Neural progenitor cell (in vitro differentiated cells): ENCODE measurements at regions not wholly inside any gene's neighbourhood (a gene's known extent, or its start where the extent isn't known, plus 50 kb on each side); places are given as distances from the start of the nearest gene placed in this dataset.

ENCODE experiments used
- DNase-seq: peaks from one replicate; pipeline ENCODE4 v3.0.0-alpha.2; 2016; ENCODE audit warnings: low spot score
- H2AFZ ChIP-seq: fragments of 200-600 bp; sonication (generic); replicated peaks from 2 replicates; pipeline ENCODE4 v1.6.1; 2016; ENCODE audit warnings: antibody characterized with exemption
- H3F3A ChIP-seq: fragments of 200-600 bp; sonication (generic); 2 replicates; pipeline ENCODE4 v1.6.1; 2016; ENCODE audit warnings: antibody characterized with exemption, low read depth
- H3K27ac ChIP-seq: fragments of 200-600 bp; sonication (generic); 2 replicates; pipeline ENCODE4 v1.5.1; 2016; ENCODE audit warnings: mild to moderate bottlenecking
- H3K27me3 ChIP-seq: fragments of 200-600 bp; sonication (generic); 2 replicates; pipeline ENCODE4 v1.6.1; 2016; ENCODE audit warnings: mild to moderate bottlenecking, moderate library complexity
- H3K36me3 ChIP-seq: fragments of 200-600 bp; sonication (generic); 2 replicates; pipeline ENCODE4 v1.5.1; 2016
- H3K4me1 ChIP-seq: fragments of 200-600 bp; sonication (generic); 2 replicates; pipeline ENCODE4 v1.6.1; 2016; ENCODE audit warnings: mixed run types
- H3K4me2 ChIP-seq: fragments of 200-600 bp; sonication (generic); 2 replicates; pipeline ENCODE4 v1.6.1; 2016
- H3K4me3 ChIP-seq: fragments of 200-600 bp; sonication (generic); 2 replicates; pipeline ENCODE4 v1.5.1; 2016
- H3K79me2 ChIP-seq: fragments of 200-600 bp; sonication (generic); 2 replicates; pipeline ENCODE4 v1.6.1; 2016; ENCODE audit warnings: low read depth
- H3K9ac ChIP-seq: fragments of 200-600 bp; sonication (generic); 2 replicates; pipeline ENCODE4 v1.6.1; 2016
- H3K9me3 ChIP-seq: fragments of 200-600 bp; sonication (generic); 2 replicates; pipeline ENCODE4 v1.5.1; 2016; ENCODE audit warnings: low read depth
- H4K20me1 ChIP-seq: fragments of 200-600 bp; sonication (generic); 2 replicates; pipeline ENCODE4 v1.6.1; 2016; ENCODE audit warnings: low read depth
- H3K27ac Mint-ChIP-seq: 3 replicates; pipeline ENCODE4 v1.8.0; 2021; ENCODE audit warnings: mixed read lengths
- H3K27me3 Mint-ChIP-seq: 2 replicates; pipeline ENCODE4 v1.8.0; 2022; ENCODE audit warnings: low read depth, mild to moderate bottlenecking, inconsistent platforms, moderate library complexity, mixed read lengths; ENCODE audit not compliant: insufficient read depth
- H3K36me3 Mint-ChIP-seq: 3 replicates; pipeline ENCODE4 v1.8.0; 2021; ENCODE audit warnings: mixed read lengths
- H3K4me1 Mint-ChIP-seq: 3 replicates; pipeline ENCODE4 v1.8.0; 2021; ENCODE audit warnings: mixed read lengths
- H3K4me3 Mint-ChIP-seq: 3 replicates; pipeline ENCODE4 v1.8.0; 2021; ENCODE audit warnings: mild to moderate bottlenecking, moderate library complexity, mixed read lengths
- H3K9me3 Mint-ChIP-seq: 3 replicates; pipeline ENCODE4 v1.8.0; 2020; ENCODE audit warnings: mixed read lengths
- EZH2 ChIP-seq: fragments of 200-600 bp; sonication (generic); IDR thresholded peaks from 2 replicates; pipeline ENCODE4 v1.6.1; 2017; ENCODE audit warnings: antibody characterized with exemption, mild to moderate bottlenecking, moderate library complexity
- EZH2phosphoT487 ChIP-seq: fragments of 200-600 bp; sonication (generic); IDR thresholded peaks from 2 replicates; pipeline ENCODE4 v1.6.1; 2017; ENCODE audit warnings: antibody characterized with exemption
- TF ChIP-seq, protein P1 (sequence below): fragments of 200-600 bp; sonication (generic); IDR thresholded peaks from 2 replicates; pipeline ENCODE4 v1.5.1; 2017; ENCODE audit warnings: antibody characterized with exemption, mild to moderate bottlenecking

DNA sequence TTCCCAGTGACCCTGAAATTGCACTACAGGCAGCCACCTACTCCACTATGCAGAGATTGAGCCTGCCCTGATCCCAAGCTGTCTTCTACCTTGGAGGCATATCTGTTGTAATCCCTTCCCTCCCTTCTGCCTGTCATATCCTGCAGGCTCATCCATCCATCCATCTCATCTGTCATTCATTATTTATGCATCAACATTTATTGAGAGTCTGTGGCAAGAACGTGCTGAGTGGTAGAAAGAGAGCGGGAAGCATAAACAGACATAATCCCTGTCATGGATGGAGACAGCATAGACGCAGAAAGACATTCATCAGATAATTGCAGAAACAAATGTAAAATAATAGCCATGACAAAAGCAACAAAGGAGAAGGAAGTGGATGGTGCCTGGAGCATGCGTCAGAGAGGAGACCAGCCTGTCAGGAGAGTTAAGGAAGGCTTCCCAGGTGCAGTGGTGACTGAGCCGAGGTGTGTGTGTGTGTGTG is 89.5 kb upstream of the CALM2 start:
- Histone ChIP-seq H3K27ac (no peak overlapping the region), H3F3A (no peaks in the 10 kb centered on the region), H3K4me1 (peaks cover 5% of the 10 kb centered on the region), H3K4me3 (no peak overlapping the region), H3K36me3 (no peaks in the 10 kb centered on the region), H3K9me3 (no peaks in the 10 kb centered on the region), H3K79me2 (no peaks in the 10 kb centered on the region), H4K20me1 (no peaks in the 10 kb centered on the region), H2AFZ (no peak overlapping the region), H3K4me2 (no peak overlapping the region), H3K9ac (no peak overlapping the region), H3K27me3 (peaks cover 31% of the 10 kb centered on the region)
- H3K4me1 Mint-ChIP-seq: peaks cover 43% of the 10 kb centered on the region
- no peak for TF ChIP-seq EZH2
- no peak for TF ChIP-seq EZH2phosphoT487
- TF ChIP-seq, protein P1, sequence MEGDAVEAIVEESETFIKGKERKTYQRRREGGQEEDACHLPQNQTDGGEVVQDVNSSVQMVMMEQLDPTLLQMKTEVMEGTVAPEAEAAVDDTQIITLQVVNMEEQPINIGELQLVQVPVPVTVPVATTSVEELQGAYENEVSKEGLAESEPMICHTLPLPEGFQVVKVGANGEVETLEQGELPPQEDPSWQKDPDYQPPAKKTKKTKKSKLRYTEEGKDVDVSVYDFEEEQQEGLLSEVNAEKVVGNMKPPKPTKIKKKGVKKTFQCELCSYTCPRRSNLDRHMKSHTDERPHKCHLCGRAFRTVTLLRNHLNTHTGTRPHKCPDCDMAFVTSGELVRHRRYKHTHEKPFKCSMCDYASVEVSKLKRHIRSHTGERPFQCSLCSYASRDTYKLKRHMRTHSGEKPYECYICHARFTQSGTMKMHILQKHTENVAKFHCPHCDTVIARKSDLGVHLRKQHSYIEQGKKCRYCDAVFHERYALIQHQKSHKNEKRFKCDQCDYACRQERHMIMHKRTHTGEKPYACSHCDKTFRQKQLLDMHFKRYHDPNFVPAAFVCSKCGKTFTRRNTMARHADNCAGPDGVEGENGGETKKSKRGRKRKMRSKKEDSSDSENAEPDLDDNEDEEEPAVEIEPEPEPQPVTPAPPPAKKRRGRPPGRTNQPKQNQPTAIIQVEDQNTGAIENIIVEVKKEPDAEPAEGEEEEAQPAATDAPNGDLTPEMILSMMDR: no peak
- H3K9me3 Mint-ChIP-seq: no peaks in the 10 kb centered on the region
- H3K27me3 Mint-ChIP-seq: peaks cover 2% of the 10 kb centered on the region
- H3K36me3 Mint-ChIP-seq: no peaks in the 10 kb centered on the region
- no peak overlapping the region for H3K4me3 Mint-ChIP-seq
- peak overlapping the region; percentile 28 for H3K27ac Mint-ChIP-seq
- no peak for DNase-seq

DNA sequence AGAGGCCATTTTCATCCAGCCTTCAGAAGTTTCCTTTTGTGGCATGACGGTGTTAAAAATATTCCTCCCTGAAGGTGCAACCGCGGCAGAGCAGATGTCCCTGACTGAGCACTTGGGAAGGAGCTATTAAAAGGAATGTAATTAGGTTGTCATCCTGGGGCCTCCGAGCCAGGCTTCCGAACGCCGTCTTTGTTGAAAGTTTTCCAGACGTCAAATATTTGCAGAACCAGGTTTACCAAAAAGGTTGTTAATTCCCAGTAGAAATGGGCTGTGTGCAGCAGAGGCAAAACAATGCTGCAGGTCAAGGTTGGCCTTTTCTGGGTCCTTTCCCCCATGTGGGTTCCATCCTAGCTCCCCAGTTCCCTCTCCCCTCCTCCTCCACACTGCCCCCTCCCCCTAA is 88.8 kb upstream of the CALM2 start:
- H3K4me2 ChIP-seq: no peak overlapping the region
- H3F3A ChIP-seq: no peaks in the 10 kb centered on the region
- H3K79me2 ChIP-seq: no peaks in the 10 kb centered on the region
- DNase-seq: no peak
- H3K4me3 ChIP-seq: no peak overlapping the region
- H2AFZ ChIP-seq: no peak overlapping the region
- Mint-ChIP-seq H3K27me3 (peaks cover 3% of the 10 kb centered on the region), H3K9me3 (no peaks in the 10 kb centered on the region), H3K36me3 (no peaks in the 10 kb centered on the region), H3K4me1 (peaks cover 43% of the 10 kb centered on the region), H3K27ac (no peak overlapping the region), H3K4me3 (no peak overlapping the region)
- H3K9me3 ChIP-seq: no peaks in the 10 kb centered on the region
- TF ChIP-seq, protein P1: no peak
- TF ChIP-seq EZH2phosphoT487 (no peak), EZH2 (no peak)
- peaks cover 5% of the 10 kb centered on the region for H3K4me1 ChIP-seq
- peaks cover 31% of the 10 kb centered on the region for H3K27me3 ChIP-seq
- no peaks in the 10 kb centered on the region for H3K36me3 ChIP-seq
- H3K9ac ChIP-seq: no peak overlapping the region
- H3K27ac ChIP-seq: no peak overlapping the region
- H4K20me1 ChIP-seq: no peaks in the 10 kb centered on the region

DNA sequence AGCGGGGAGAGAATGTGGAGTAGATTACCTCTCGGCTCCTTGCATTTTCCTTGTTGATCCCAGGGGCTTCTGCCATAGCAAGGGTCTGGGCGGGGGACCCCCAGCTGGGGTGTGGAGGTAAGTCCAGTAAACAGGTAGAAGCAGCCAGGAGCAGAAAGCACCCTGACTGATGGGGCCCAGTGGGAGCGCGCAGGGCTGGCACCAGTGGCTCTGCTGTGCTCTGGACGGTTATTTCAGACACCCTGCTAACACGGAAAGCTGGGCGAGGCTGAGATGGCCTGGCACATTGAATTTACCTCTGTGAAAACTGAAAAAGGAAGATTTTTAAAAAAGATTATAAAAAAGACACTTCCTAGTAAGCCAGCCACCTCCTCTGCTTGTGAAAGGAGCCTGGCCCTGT is 88.4 kb upstream of the CALM2 start:
- Histone ChIP-seq H3K9ac (no peak overlapping the region), H3K4me2 (no peak overlapping the region), H3K79me2 (no peaks in the 10 kb centered on the region), H3K27me3 (peaks cover 31% of the 10 kb centered on the region), H2AFZ (peak overlapping the region; percentile 22), H3K4me1 (peaks cover 5% of the 10 kb centered on the region), H3K36me3 (no peaks in the 10 kb centered on the region), H4K20me1 (no peaks in the 10 kb centered on the region), H3K9me3 (no peaks in the 10 kb centered on the region), H3K27ac (no peak overlapping the region), H3F3A (no peaks in the 10 kb centered on the region), H3K4me3 (no peak overlapping the region)
- Mint-ChIP-seq H3K9me3 (no peaks in the 10 kb centered on the region), H3K4me1 (peaks cover 41% of the 10 kb centered on the region), H3K4me3 (no peak overlapping the region), H3K27me3 (peaks cover 3% of the 10 kb centered on the region), H3K36me3 (no peaks in the 10 kb centered on the region), H3K27ac (no peak overlapping the region)
- TF ChIP-seq EZH2: no peak
- no peak for TF ChIP-seq EZH2phosphoT487
- TF ChIP-seq, protein P1: no peak
- no peak for DNase-seq
